GM12892 (cell line): ENCODE measurements at regions not wholly inside any gene's neighbourhood (a gene's known extent, or its start where the extent isn't known, plus 50 kb on each side); places are given as distances from the start of the nearest gene placed in this dataset.

Experiments used
- DNase-seq: peaks from one replicate; pipeline ENCODE4 v3.0.0; 2011; ENCODE audit not compliant: insufficient read length
- FAIRE-seq: peaks from 2 replicates; lab custom pipeline; 2011; peaks lifted over from hg19 to GRCh38; lab: Jason Lieb, UNC
- POLR2A ChIP-seq: IDR thresholded peaks from 2 replicates; pipeline ENCODE4 v1.6.1; 2011; ENCODE audit warnings: low read depth, low read length, control low read depth
- POLR2AphosphoS5 ChIP-seq: IDR thresholded peaks from 2 replicates; pipeline ENCODE4 v1.6.1; 2011; ENCODE audit warnings: low read depth, low read length, control low read depth
- TAF1 ChIP-seq: IDR thresholded peaks from 2 replicates; pipeline ENCODE4 v1.6.1; 2011; ENCODE audit warnings: low read depth, mild to moderate bottlenecking, control low read depth, low read length, borderline replicate concordance

DNA sequence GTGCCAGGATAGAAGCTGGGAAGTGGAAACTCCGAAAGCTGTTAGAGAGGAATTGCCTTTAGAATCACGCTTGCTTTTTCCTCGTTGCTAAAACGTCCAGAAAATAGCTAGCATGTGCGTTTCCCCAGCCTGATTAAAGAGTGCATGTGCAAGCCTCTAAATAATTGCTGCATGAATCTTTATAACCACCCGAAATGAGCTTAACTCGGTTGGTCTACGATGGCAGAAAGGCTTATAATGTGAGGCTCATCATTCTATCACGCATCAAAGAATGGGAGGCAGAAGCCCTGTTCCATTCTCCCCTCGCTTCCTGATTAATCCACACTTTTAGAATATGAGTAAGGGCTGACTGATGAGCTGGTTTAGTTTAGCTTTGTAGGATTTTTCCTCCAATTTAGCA lies 394.6 kb upstream of the WWC1 start:
- FAIRE-seq (no peak), DNase-seq (no peak)
- no peak for TF ChIP-seq TAF1
- TF ChIP-seq POLR2AphosphoS5 = no peak
- TF ChIP-seq POLR2A = no peak

DNA sequence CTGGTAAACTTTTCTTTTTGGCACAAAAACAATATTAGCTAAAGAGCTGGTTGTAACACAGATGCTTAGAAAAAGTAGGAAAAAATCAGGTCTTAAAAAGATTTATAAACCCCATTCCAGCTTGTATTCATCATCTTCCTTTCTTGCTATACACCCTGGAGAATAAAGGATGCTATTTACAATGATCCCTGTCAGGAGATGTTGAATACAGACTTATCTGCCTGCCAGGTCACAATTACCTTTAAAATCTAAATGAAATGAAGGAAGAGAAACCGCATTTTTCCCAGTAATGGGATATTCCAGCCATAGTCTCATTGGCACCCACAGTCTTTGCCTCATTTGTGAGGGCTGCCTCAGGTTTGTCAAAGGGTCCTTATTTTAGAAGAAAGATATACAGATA lies 394.1 kb upstream of the WWC1 start:
- TF ChIP-seq POLR2AphosphoS5 = no peak
- TF ChIP-seq POLR2A = no peak
- no peak for TF ChIP-seq TAF1
- DNase-seq = no peak
- no peak for FAIRE-seq

DNA sequence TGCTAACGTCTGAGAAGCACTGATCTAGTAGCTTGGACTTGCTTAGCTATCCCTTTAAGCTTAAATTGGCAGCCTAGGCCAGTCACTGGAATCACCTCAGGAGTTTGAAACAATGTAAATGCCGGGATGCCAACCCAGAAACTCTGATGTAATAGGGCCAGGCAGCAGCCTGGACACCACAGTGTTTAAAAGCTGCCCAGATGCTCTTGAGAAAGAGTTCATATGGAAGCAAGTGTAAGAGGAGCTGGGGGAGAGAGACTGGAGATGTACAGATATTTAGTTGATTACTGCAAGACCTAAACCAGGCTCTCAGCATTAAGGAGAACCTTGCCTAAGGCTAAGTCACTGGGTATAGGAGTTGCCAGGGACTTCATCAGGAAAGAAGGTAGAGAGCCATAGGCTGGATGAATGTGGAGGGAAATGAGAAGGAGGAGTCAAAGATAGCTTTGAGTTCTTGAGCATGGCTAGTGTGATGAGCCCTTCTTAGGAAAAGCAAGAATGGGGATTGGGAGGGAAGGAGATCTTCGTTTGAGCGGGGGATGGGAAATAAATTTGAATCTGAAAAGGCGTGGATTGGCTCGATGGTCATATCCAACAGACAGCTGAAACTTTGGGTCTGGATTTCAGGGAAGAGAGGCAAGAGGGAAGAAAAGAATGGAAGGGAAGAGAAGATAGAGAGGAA lies 392.9 kb upstream of the WWC1 start:
- TF ChIP-seq POLR2AphosphoS5 (no peak), POLR2A (no peak), TAF1 (no peak)
- FAIRE-seq = no peak
- DNase-seq = no peak

DNA sequence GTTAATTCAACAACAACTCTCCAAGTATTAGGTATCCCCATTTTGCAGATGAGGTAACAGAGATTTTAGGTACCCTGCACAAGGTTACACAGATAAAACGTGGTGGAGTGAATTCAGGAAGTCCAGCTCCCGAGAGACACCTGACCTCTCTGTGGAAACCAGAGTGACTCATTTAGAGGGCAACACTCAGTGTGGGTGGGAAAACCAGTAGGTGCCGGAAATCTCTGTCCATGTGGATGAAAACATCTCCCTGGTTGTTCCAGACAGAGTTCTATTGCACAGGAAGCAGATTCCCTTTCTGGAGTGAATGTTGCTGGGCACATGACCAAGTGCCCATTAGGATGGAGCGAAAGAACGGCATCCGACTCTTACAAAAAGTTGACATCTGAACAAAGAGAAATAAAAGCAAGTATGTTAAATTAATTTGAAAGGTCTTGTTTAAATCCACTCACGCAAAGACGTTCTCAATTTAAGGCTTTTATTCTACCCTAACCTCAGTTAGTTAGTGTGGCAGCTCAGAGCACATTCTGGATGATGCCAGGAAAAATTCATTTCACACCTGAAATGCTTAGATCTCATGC lies 391.9 kb upstream of the WWC1 start:
- DNase-seq (no peak), FAIRE-seq (no peak)
- TF ChIP-seq POLR2AphosphoS5 (no peak), TAF1 (no peak), POLR2A (no peak)

DNA sequence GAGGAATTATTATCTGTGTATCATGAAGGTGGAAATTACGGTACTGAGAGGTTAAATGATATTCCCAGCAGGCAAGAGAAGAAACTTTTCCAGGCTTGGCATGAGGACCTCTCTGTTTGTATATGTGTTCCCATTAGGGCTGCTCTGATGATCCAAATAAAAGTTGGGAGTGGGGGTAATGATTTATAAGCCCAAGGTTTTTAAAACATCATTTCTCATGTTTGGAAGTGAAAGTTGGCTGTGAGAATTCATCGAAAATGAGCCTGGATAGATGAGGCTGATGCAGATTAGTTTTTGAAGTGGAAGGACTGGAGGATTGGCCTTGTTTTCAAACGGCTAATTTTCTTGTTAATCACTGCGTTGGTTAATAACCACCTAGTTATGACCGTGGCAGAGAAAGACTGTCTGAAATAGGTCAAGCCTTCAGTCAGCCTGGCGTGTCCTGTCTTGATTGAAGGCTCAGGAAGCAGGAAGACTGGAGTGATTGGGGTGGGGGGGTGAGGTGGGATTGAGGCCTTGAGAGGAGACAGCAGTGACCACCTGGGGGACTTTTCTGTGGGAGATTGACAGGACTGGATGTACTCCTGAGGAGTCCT lies 391.0 kb upstream of the WWC1 start:
- no peak for FAIRE-seq
- TF ChIP-seq POLR2AphosphoS5 = no peak
- TF ChIP-seq POLR2A = no peak
- no peak for TF ChIP-seq TAF1
- DNase-seq = no peak

DNA sequence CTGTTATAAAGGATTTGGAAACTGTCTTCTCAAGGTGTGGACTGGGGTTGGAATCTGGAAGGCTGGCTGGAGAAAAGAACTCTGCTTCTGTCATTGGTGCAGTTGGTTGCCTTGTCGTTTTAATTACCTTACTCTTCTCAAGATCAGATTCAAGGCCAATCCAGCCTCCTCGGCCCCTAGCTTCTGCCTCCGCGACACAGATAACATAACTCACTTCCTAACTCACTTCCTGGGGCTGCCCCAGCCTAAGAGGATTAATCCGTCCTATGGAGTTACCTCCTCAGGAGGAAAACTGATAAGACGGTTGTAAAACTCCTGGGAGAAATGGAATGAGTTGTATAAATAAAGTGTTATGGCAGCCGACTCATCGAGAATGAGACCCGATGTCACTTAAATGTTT lies 389.1 kb upstream of the WWC1 start:
- FAIRE-seq (no peak), DNase-seq (no peak)
- TF ChIP-seq POLR2A = no peak
- TF ChIP-seq POLR2AphosphoS5 = no peak
- TF ChIP-seq TAF1 = no peak

DNA sequence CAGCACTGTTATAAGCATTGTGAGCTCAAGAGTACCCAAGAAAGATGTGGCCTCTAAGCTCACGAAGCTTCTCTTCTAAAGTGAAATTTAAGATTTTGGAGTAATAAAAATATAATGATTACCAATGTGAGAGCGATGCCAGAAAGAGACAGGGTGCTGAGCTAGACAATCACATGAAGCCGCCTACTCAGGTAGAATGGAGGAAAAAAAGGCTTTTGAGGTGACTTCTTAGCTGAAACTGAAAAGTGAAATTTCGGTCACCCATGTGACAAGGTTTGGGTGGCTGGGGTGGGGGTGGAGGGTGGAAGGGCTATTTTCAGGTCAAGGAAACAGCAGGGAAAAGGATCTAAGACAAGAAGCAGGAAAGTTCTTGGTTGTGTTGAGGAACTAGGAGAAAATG lies 388.2 kb upstream of the WWC1 start:
- DNase-seq (no peak), FAIRE-seq (no peak)
- TF ChIP-seq TAF1 (no peak), POLR2A (no peak), POLR2AphosphoS5 (no peak)

DNA sequence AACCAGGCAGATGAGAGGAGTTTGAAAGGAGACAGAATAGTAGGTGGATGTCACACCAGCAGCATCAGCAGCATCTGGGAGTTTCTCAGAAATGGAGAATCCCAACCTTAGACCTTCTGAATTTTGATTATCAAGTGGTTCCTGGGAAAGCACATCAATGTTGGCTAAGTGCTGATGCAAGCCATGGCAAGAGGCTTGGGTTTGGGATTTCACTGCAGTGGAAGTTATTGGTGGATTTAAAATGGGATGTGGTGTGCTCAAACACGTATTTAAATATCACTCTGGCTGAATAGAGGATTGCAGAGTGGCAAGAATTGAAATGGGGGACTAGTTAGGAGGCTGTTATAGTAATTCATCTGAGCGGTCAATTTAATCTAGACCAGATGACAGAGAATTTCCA lies 387.8 kb upstream of the WWC1 start:
- no peak for TF ChIP-seq POLR2A
- no peak for TF ChIP-seq POLR2AphosphoS5
- TF ChIP-seq TAF1 = no peak
- FAIRE-seq = no peak
- no peak for DNase-seq

DNA sequence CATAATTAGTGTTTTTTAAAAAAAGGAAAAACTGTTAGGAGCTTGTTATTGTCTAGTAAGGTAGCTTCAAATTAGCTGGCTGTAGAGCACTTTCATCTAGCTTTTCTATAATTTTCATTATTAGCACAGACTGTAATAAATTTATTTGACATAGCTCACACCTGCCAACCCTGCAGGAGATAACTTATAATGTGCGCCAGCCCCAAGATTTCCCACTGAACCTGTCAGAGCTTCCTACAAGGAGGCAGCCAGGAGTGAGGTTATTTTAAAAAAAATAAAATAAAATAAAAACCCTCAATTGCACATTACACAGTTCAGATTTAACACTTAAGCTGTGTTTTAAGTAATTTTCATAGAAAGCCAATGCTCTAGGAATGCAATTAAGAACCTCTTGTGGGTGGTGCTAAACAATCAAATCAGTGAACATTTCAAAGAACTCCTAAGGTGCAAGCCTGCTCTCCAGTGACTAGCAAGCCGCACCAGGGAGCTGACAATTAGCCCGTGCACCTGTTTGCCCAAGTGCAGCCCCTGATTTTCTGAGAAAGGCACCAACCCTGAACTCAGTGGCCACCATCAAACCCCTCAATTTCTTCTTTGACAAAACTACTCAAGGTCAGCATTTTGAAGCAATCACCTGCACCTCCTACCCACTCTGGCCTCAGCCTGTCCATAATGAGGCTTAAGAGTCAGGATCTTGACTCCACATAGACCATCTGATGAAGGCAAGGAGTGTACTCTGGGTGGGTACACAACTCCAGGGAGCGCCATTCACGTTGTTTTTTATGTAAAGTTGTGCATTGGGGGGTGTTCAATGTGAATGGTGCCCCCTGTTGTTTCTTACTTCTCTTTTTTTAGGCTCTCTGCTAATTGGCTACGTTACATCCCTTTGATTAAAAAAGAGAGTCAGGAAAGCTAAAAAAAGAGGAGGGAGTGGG lies 385.3 kb upstream of the WWC1 start:
- TF ChIP-seq POLR2A (no peak), POLR2AphosphoS5 (no peak), TAF1 (no peak)
- DNase-seq = no peak
- no peak for FAIRE-seq

DNA sequence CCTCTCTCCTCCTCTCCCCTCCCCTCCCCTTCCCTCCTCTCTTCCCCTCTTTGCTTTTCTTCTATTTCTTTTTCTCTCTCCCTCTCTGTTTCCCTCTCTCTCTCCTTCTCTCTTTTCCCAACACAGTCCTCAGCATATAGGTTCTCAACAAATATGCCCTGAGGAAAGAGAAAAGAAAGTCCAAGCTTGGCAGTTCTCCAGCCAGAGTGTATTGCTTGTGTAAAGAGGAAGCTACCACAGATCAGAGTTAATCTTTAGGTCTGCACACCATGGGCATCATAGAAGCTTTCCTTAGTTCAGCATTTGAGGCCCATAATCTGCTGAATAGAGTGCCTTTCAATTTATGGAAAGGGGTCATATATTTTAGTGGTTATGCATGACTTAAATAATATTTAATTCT lies 382.8 kb upstream of the WWC1 start:
- DNase-seq (no peak), FAIRE-seq (no peak)
- TF ChIP-seq POLR2AphosphoS5 = no peak
- no peak for TF ChIP-seq TAF1
- no peak for TF ChIP-seq POLR2A

DNA sequence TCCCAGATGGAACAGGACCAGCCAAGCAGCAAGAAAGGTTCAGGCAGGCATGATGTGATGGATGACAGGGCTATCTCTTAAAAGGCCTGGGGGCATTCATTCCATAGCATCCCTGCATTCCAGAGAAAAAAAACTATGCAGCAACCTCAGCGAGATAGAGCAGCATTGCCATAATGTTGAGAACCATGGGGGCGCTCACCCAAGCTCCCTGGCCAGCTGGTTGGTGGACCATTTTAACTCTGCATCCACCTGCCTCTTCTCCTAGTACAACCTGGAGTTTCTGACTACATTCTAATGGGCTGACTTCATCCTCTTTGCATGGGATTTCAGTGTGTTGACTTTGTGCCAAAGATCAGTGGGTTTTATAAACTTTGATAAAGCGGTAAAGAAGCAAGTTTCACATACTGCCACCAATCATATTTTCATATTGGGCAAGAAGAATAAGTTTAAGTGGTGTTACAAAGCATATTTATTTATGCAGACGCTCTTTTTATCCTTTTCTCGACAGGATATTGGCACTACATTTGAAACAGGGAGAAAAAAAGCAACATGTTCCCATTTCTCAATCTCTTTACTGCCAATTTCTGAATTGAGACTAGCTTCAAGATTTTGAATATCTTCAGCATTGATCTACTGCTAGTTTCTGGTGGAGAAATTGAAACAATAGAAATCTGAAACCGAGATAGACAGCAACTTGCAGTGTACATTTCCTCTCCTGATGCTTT lies 378.3 kb upstream of the WWC1 start:
- TF ChIP-seq POLR2AphosphoS5 (no peak), POLR2A (no peak), TAF1 (no peak)
- DNase-seq (no peak), FAIRE-seq (no peak)
